ENCODE measurements at regions not wholly inside any gene's neighbourhood (a gene's known extent, or its start where the extent isn't known, plus 50 kb on each side); places are given as distances from the start of the nearest gene placed in this dataset.

DNA sequence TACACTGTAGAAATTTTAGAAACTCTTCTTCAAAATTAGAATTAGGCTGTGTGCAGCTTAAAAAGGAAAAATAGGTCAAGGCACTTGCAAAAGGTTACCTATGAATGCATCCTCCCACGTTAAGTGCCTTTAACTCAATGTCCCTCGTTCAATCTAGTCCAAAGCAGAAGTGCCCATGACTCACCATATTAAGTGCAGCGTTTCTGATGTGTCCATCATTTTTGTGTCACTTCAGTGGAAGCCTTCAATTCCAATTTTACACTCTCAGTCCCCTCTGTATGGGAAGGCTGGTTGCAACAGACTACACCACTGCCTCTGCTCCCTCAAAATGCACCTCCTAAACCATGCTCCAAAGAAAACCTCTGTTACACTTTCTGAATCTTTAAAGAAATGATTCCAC is 53.4 kb downstream of the FOXB1 start:
- DNase-seq, result no peak

DNA sequence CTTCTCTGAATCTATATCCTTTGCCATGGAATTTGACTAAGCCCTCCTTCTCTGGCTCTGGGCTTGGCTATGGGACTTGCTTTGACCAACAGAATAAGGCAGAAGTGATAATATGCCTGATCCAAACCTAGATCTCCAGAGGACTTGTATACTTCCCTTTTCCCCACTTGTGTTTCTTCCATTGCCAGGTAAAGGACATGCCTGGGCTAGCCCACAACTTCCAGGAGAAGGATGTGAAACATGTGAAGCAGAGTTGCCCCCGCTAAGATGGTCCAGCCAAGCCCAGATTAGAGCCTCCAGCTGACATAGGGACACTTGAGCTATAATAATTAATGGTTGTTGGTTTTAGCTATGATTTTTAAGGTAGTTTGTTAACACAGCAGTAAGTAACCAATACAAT is 55.1 kb downstream of the FOXB1 start:
- DNase-seq, result no peak

DNA sequence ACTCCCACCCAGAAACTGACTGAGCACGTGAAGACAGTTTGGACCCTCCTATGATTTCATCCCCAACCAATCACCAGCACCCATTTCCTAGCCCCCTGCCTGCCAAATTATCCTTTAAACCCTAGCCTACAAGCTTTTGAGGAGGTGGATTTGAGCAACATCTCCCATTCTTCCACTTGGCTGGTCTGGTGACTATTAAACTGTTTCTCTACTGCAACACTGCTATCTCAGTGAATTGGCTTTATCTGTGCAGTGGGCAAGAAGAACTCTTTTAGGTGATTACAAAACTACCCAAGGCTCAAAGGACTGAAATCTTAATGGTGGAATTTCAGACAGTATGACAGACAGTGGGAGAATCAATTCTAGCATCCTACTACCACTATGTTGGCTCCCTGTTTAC is 57.6 kb downstream of the FOXB1 start:
- no peak for DNase-seq

DNA sequence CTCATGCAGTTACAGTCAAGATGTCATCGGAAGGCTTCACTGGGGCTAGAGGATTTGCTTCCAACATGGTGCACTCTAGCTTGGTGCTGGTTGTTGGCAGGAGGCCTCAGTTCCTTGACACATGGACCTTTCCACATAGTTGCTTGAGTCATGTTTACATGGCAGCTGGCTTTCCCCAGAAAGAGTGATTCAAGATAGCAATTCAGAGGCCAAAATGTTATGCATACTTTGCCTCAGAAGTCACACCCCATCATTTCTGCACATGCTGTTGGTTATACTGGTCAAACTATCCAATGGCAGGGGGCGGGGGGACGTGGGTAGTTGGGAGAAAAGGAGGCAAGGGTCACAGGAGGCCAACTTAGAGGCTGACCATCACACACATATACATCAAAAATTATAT is 58.7 kb downstream of the FOXB1 start:
- no peak for DNase-seq

DNA sequence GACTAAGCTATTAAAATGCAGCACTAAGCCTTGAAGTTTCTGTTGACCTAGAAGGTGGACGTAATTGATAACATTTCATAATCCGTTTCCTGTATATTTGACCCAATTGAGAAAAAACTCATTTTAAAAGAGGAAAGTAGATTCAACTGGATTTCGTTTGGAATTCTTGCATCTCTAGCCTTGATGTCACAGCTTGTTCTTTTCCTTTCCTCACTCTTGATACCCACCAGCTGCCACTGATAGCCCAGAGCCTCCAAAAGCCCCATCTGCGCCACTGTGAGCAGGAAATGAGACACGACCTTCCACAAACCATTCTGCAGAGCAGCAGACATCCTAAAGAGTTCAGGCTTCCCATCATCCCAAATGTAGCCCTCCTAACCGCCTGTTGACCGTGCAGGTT is 61.8 kb downstream of the FOXB1 start:
- DNase-seq, result no peak

DNA sequence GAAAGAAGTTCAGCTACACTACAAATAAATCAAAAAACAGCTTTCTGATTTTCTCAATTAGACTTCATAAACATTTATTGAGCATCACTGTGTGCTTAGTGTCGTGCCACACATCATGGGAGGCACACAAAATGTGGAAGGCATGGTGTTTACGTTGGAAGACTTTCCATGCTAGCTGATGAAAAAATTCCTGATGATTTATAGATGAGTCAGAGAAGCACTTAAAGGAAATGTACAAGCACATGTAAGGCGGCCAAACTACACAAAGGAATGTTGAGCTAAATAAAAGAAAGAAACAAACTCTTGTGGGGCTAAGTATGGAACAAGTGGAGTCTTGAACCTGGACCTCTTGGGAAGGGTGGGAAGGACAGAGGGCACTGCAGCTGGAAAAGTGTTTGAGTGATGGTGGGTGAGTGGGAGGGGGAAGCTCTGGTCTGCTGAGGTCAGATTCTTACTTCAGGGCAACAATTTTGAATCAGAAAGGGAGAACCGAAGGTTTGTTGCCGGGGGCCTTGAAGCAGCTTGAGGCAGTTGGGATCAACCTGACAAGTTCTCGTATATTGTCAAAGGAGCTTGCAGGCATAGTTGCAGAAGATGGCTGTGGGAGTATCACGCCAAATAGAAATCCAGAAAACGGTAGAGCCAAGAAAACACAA is 66.9 kb downstream of the FOXB1 start:
- no peak for DNase-seq

DNA sequence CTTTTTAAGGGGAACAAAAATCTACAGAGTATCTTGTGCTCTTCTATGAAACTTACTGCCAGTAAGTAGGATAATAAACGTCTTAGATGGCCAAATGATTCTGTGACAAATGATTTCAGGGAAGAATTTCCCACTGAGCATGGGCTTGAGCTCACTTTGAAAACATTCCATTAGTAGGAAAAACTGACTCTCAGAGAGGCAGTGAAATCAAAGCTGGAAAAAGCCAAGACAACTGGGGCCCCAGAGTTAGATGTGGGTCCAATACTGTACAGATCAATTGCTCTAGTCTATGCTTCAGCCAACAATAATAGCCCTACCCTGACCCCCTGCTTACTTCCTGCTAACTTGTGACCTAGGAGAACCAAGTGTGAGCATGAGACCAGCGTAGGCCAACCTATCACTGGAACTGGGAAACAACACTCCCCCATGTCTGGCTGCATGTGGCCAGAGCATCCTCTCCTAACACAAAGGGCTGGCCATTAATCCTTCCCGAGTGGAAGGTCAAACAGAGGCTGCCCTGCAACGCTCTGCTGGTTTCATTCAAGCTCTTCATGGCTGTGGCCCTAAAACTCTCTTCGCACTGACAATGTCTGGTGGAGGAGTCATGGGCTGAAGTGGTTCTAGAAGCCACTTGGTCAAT is 68.8 kb downstream of the FOXB1 start:
- DNase-seq, result no peak

DNA sequence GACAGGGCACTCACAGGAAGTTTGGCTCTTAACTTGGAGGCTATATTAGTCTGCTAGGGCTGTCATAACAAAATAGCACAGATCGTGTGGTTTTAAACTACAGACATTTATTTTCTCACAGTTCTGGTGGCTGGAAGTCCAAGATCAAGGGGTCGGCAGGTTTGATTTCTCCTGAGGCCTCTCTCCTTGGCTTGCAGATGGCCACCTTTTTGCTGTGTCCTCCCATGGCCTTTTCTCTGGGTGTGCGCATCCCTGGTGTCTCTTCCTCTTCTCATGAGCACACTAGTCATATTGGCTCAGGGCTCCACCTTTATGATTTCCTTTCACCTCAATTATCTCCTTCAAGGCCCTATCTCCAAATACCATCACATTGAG is 69.3 kb downstream of the FOXB1 start:
- DNase-seq, result no peak

DNA sequence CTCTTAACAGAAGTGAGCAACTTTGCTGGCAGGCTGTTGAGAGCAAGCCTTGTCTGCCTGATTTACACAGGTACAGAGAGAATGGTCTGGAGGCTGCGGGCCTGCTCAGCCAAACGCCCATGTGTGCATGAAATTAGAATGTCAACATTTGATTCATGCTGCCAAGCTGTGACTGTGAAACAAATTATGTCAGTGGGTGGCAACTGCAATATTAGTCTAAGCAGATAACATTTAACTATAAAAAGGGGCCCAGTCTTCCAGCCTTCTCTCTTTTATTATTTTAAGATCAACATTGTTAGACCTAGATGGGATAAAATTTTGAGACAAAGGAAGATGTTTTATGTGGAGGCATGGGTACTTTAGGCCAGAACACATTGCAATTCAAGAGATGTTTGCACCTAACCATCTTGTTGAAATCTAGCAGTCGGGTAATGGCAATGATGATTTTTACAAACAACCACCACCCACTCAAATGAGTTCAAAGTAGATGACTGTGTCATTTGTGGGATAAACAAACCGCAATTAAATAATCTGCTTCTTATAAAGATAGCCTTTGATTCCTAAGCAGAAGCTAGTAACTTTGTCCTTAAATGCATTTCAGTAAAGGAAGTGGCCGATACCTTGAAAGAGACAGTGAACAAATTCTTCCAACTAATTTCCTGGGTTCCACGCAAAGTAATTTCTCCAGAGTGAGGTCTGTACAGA is 70.2 kb downstream of the FOXB1 start:
- DNase-seq, result no peak

DNA sequence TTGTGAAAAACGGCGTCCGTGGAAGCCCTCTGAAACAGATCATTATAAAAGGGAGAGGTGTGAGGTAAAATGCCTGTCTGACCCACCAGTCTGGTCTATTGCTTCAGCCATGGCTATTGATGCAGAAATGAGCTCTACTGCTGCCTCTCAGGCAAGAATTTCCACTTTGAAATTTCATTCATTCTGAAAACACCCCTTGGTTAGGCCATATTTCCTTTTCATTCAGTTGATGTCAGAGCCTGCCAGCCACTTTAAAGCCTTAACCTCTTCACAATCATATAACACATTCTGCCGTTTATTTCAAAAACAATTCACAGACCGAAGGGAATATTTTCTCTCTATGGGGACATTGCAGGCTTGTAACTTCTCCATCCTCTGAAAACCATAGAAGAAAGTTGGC is 71.9 kb downstream of the FOXB1 start:
- no peak for DNase-seq

DNA sequence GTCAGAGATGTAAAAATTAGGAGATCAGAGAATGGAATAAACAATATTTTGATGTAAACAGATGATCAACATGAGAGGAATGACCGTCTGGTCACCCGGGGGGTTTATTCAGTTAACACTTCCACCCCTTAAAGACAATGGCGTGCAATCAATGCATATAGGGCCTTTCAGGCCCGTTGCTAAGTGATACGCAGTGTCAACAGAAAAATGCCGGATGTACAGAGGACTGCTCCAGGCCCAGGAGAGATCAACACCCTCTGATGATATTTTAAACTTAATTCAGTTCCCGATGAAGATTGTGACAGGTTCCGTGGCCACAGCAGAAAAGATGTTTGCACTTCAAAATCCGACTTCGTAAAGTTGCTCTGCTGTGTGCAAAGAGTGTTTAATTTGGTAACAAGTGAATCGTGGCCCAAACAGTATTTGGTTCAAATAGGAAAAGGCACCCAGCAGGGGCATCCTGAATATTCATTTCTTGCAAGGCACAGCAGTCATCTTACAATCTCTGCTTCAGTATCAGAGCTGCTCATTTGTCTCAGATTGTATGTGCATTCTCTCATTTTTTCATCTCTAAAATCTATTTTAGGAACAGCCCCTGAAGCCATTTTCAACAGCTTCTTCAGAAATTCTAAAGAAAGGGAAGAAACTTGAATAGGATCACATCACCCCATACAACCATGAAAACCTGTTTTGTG is 72.6 kb downstream of the FOXB1 start:
- no peak for DNase-seq

DNA sequence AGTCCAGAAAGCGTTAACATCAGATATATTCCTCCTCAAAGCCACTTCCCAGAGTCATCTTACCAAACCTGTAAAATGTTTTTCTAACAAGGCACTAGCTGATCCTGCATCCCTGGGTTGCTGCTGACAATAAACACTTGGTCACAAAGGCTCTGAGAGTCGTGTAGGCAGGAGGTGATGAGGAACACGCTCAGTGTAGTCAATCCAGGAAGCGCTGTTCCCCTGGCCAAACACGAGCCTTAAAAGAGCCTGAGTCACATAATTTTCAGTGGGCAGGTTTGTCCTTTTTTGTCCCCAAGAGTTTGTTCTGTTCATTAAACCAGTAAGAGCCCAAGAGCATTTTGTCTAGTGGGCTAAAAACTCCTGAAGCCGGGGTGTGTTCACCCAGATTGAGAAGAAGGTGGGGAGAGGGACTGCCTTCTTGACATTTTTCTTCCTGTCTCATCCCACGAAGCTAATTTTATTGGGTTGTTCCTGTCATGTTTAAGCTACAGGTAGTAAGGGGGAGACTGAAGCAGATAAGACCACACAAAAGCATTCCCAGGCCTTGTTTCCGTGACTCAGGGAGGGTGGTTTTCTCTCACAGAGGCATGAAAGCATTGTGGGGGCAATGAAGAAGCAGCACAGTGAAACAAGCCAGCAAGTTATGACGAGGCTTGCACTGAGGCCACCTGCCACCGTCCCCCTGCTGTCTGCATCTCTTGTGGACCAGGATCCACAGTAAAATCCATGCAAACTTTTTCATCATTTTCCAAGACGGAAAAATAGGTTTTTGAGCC is 73.7 kb downstream of the FOXB1 start:
- no peak for DNase-seq

DNA sequence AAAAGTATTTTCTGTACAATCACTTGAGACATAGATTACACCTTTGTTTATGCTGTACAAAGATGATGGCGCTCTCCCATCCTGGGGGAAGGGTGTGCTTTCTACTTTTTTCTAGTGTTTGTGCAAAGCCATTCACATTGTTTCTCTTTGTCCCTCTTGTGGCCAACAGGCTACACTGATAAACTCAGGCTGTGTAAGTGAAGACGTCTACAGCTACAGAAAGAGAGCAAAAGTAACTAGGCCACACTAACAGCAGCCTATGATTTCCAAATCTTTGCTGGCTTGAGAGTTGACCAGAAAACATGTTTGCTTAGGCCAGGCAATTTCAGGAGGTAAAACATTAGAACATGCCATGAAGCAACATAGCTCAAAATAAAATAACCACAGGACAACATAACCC is 75.1 kb downstream of the FOXB1 start:
- no peak for DNase-seq

DNA sequence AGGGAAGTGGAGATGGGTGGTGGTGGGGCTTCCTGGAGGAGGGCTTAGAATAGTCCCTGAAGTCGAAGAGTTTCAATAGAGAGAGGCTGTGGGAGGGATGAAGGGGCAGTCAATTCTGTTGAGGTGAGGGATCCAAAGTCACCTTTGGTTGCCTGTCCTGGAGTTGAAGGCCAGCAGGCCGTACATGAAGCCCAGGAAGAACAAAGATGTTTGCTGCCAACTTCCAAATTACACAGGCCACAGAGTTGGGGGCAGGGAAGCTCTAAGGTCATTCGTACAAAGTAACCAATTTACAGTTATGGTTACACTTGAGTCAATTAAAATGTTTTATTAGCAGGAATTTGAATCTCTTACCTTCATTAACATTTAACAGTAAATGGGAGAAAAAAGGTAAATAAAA is 77.9 kb downstream of the FOXB1 start:
- DNase-seq, result no peak

DNA sequence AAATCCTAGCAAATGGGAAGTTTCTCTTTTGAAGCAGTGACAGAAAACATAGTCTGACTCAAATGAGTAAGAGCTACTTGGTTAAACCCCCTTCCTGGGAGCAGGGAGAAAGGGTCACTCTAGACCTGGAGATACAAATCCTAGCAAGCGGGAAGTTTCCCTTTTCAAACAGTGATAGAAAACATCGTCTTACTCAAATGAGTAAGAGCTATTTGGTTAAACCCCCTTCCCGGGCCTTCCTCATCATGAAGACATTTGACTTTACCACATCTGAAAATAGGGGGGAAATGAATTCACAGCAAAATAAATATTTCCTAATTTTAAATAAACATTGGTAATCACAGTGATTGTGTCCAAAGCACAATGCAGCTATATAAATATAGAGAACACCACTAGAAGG is 79.2 kb downstream of the FOXB1 start:
- no peak for DNase-seq

DNA sequence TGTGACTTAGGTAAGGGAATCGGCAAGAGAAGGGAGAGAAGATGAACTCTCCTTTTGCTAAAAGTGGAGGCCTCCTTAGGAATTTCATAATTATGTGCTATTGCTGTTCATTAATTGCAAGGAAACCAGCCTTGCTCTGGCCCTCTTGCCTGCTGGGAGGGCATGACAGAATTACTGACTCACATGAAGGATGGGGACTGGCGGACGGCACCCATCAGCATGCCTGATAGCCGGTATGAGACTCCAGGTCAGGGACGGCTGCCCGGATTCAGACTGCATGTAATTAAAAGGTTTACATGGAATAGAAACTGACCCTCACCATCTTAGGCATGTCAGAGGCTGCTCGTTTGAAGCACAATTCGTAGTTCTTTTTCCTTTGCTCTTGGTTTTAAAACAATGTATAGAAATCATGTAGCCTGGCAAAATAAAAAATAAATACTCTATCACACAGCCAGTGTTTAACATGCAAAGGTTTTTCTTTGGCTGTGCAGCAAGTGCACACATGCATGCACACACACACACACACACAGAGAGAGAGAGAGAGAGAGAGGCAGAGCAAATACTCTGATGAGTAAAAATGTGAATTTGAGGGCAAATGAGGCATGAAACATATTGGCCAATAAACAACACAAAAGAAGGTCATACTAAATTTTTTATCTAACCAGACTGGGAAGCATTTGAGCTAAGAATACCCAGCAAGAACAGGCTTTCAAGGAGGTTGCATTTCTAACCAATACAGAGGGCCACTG is 82.7 kb downstream of the FOXB1 start:
- DNase-seq, result no peak

DNA sequence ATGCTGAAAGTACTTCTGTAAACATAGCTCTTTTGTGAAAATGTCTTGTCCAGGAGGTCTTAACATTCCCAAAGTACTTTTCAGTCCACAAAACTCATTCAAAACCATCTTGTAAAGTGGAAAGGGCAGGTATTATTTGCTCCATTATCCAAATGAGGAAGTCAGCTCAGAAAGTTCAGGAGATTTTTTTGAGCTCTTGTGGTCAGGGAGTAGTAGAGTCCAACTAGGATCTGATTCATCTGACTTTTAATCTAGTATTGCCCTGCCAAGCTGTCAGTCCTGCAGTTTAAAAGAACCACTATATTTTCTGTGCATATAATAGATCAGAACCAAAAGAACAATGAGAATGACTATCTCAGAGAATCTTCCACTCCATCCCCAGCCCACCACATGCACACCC is 83.5 kb downstream of the FOXB1 start:
- DNase-seq, result no peak

DNA sequence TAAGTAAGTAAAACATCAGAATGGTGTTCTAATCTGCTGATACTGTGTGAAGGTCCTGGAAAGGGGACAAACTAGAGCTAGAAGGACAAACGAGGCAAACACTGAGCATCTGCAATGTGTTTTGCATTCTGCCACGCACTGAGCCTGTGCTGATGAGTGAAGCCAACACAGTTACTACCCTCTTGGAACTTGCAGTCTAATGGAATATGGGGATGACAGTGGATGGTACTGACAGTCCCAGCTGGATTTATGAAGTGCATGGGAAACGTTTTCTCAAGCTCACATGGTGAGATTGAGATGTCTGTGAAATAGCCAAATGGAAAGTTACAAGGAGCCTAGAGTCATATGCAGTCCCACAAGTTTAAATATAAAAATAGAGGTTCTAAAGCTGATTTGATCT is 86.6 kb downstream of the FOXB1 start:
- no peak for DNase-seq

DNA sequence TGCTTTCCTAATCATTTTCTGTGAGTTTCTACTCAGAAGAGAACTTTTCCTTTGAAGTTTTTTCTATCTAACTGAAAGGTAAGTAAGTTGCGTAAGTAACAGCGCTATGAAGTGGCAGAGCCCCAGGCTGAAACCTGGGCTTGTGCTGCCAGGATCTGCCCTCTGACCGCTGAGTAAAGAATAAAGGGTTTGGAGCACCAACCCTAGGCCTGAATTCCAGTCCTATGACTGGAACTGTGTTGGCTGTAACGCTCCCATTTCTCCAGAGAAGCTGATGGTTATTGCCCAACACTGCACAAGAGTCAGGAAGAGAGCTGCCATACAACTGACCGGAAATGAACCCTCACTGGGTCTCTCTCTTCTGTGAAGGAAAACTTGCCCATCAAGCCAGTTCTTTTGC is 87.0 kb downstream of the FOXB1 start:
- no peak for DNase-seq

DNA sequence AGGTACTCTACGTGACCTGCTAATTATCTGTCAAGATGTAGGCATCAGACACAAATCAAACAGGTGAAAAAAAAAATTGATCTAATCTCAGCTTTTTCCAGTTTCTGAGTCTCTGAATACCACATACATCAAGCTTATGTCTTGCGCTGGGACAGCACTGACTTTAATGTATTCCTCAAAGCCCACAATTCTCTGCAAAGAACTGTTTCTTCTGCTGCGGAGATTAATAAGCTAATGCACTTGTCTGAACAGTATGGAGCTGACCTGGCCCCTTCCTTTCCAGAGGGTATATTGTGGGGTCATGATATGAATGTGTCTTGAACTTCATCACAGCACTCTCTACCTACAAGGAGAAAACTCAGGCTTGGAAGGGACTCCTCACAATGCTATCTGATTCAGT is 87.8 kb downstream of the FOXB1 start:
- no peak for DNase-seq

DNA sequence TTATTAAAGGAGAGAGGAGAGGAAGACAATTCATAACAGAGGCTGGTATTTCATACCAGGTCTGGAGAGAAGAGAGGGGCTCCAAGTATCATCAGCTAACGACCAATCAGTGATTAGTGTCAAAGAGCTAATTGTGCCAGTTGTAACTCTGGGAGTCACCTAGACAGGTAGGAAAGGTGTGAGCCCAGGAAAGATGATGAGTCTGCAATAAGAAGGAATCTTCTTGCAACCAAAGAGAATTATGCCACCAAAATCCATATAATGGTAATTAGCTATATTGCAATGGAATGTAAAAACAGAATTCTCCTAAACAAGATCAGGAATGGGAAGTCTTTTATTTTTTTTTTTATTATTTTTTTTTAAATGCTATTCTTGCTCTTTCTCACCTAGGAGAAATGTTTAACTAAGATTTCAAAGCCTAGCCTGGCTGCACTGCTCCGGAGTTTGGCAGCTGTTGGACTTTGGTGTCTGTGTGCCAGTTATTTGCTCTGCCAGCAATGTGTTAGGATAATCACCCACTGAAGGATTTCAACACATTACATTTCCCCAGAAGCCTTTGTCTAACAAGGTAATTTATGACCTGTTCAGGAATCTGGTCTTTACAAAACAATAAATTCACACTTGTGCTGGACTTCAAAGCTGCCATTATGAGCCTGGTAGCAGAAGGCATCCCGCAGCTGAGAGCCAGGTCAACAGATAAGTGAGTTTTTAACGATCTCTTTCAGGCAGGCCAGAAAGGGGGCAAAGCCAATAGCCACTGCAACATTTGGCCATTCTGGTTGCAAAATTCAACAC is 89.4 kb downstream of the FOXB1 start:
- DNase-seq, result no peak

DNA sequence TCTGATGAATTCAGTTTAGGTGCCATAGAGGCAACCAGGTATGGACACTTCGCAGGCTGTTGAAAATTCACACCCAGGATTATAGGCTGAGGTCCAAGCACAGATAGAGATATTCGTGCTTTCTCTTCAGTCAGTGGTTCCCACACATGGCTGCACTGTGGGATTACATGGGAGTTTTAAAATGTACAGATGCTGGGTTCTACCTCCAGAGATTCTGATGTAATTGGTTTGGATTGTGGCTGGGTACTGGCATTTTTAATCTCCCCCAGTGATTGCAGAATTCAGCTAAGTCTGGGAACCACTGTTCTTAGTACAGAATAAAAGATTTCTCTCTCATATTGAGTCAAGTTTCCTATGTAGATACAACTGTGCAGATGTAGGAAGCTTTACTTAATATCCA is 91.6 kb downstream of the FOXB1 start:
- DNase-seq, result no peak

Measured in NCI-H1105 (cell line).